ENCODE measurements at regions not wholly inside any gene's neighbourhood (a gene's known extent, or its start where the extent isn't known, plus 50 kb on each side); places are given as distances from the start of the nearest gene placed in this dataset.

DNA sequence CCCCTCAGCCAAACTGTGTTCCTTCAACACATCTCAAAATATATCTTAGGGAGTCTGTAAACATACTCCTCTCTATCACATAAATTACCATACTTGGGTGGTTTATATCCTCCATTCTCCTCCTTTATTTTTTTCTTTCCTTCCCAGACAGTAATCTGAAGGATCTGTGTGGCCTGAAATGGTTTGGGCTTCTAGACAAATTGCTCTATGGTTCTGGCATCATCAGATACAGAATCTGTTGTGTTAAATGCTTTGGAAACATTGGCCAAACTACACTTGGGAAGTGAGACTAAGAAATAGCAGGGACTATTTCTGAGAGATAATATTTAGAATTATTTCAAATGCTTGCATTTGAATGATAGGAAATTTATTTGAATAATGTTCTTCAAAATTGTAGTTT, 353.0 kb upstream of the KCND2 start:
- H3K36me3 ChIP-seq (ENCODE audit: control insufficient read depth, insufficient read depth, low read length): no peaks in the 10 kb centered on the region
- no peaks in the 10 kb centered on the region for H3K4me1 Mint-ChIP-seq
- H3K9ac ChIP-seq (ENCODE audit: extremely low read depth, low read length, poor library complexity, severe bottlenecking): no peak overlapping the region
- no peak for DNase-seq
- TF ChIP-seq, protein P1, sequence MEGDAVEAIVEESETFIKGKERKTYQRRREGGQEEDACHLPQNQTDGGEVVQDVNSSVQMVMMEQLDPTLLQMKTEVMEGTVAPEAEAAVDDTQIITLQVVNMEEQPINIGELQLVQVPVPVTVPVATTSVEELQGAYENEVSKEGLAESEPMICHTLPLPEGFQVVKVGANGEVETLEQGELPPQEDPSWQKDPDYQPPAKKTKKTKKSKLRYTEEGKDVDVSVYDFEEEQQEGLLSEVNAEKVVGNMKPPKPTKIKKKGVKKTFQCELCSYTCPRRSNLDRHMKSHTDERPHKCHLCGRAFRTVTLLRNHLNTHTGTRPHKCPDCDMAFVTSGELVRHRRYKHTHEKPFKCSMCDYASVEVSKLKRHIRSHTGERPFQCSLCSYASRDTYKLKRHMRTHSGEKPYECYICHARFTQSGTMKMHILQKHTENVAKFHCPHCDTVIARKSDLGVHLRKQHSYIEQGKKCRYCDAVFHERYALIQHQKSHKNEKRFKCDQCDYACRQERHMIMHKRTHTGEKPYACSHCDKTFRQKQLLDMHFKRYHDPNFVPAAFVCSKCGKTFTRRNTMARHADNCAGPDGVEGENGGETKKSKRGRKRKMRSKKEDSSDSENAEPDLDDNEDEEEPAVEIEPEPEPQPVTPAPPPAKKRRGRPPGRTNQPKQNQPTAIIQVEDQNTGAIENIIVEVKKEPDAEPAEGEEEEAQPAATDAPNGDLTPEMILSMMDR (conservative IDR thresholded peaks at IDR 0.05): no peak
- H3K9me3 Mint-ChIP-seq: peaks cover 1% of the 10 kb centered on the region
- no peaks in the 10 kb centered on the region for H3K9me3 ChIP-seq (ENCODE audit: control insufficient read depth, low read length)
- H3K27me3 ChIP-seq (ENCODE audit: control insufficient read depth, insufficient read depth, low read length, poor library complexity, severe bottlenecking): no peaks in the 10 kb centered on the region
- H3K4me3 ChIP-seq (ENCODE audit: low read length): no peak overlapping the region
- no peaks in the 10 kb centered on the region for H3K27me3 Mint-ChIP-seq (ENCODE audit: insufficient read depth)
- no peak overlapping the region for H3K4me3 Mint-ChIP-seq
- no peak overlapping the region for H3K27ac ChIP-seq (ENCODE audit: low read depth, low read length)
- no peak overlapping the region for H3K27ac Mint-ChIP-seq
- no peaks in the 10 kb centered on the region for H3K36me3 Mint-ChIP-seq (ENCODE audit: low read depth)
- no peaks in the 10 kb centered on the region for H3K4me1 ChIP-seq (ENCODE audit: control insufficient read depth, insufficient read depth, low read length)

DNA sequence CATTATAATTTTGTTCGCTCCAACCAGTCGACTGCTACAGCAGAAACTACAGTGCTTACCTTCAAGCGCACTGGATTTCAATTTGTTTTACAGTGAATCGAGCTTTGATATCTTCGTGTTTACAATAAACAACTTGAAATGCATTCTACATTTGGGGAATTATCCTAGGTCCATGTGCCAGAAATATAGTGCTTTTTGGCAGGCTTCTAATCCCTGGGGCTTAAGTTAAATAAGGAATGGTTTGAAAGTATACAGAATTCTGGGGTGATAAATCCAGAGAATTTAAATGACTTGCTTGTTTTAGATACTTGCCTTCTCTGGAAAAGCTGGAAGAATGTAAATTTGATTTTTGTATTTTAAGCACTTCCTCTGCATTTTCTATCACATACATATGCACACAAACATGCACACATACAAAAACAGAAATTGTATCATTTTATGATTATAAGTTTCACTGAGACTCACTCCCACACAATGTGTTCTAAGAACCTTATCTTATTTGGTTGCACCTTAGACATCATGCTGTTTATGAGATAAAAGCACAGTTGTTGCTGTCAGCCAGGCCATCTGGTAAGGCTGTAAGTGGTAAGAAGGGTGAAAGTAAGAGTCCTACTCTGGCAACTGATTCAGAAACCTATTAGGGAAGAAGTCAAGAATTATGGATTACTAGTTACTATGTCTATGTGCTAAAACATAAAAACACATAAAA, 347.2 kb upstream of the KCND2 start:
- H3K27me3 Mint-ChIP-seq (ENCODE audit: insufficient read depth): no peaks in the 10 kb centered on the region
- H3K4me1 Mint-ChIP-seq: peaks cover 7% of the 10 kb centered on the region
- Histone ChIP-seq H3K27me3 (ENCODE audit: control insufficient read depth, insufficient read depth, low read length, poor library complexity, severe bottlenecking) (no peaks in the 10 kb centered on the region), H3K27ac (ENCODE audit: low read depth, low read length) (no peak overlapping the region), H3K9me3 (ENCODE audit: control insufficient read depth, low read length) (no peaks in the 10 kb centered on the region), H3K9ac (ENCODE audit: extremely low read depth, low read length, poor library complexity, severe bottlenecking) (no peak overlapping the region), H3K4me3 (ENCODE audit: low read length) (no peak overlapping the region), H3K36me3 (ENCODE audit: control insufficient read depth, insufficient read depth, low read length) (no peaks in the 10 kb centered on the region), H3K4me1 (ENCODE audit: control insufficient read depth, insufficient read depth, low read length) (no peaks in the 10 kb centered on the region)
- WGBS, 2 experiments (ENCODE audit: insufficient coverage in 1 of 2, insufficient read length in 1 of 2): 96% methylated on average over 3 to 5 of the region's 5 CpGs
- no peak overlapping the region for H3K4me3 Mint-ChIP-seq
- DNase-seq: no peak
- no peak overlapping the region for H3K27ac Mint-ChIP-seq
- TF ChIP-seq, protein P1 (conservative IDR thresholded peaks at IDR 0.05): no peak
- H3K36me3 Mint-ChIP-seq (ENCODE audit: low read depth): no peaks in the 10 kb centered on the region
- H3K9me3 Mint-ChIP-seq: no peaks in the 10 kb centered on the region

DNA sequence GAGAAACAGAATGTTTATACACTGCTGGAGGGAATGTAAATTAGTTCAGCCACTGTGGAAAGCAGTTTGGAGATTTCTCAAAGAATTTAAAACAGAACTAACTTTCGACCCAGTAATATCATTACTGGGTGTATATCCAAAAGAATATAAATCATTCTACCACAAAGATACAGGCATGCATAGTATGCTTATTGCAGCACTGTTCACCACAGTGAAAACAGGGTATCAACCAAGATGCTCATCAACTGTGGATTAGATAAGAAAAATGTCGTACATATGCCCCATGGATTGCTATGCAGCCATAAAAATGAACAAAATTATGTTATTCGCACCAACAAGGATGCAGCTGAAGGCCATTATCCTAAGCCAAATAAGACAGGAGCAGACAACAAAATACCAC, 343.1 kb upstream of the KCND2 start:
- no peaks in the 10 kb centered on the region for H3K27me3 ChIP-seq (ENCODE audit: control insufficient read depth, insufficient read depth, low read length, poor library complexity, severe bottlenecking)
- Mint-ChIP-seq H3K9me3 (no peaks in the 10 kb centered on the region), H3K27ac (no peak overlapping the region), H3K27me3 (ENCODE audit: insufficient read depth) (no peaks in the 10 kb centered on the region), H3K4me3 (no peak overlapping the region), H3K4me1 (peaks cover 7% of the 10 kb centered on the region), H3K36me3 (ENCODE audit: low read depth) (no peaks in the 10 kb centered on the region)
- H3K27ac ChIP-seq (ENCODE audit: low read depth, low read length): no peak overlapping the region
- H3K4me3 ChIP-seq (ENCODE audit: low read length): no peak overlapping the region
- H3K4me1 ChIP-seq (ENCODE audit: control insufficient read depth, insufficient read depth, low read length): no peaks in the 10 kb centered on the region
- no peak overlapping the region for H3K9ac ChIP-seq (ENCODE audit: extremely low read depth, low read length, poor library complexity, severe bottlenecking)
- TF ChIP-seq, protein P1 (conservative IDR thresholded peaks at IDR 0.05): no peak
- no peak for DNase-seq
- WGBS, 2 experiments (ENCODE audit: insufficient coverage in 1 of 2, insufficient read length in 1 of 2): 93 to 97% methylated on average over 3 of the region's 3 CpGs
- H3K9me3 ChIP-seq (ENCODE audit: control insufficient read depth, low read length): no peaks in the 10 kb centered on the region
- no peaks in the 10 kb centered on the region for H3K36me3 ChIP-seq (ENCODE audit: control insufficient read depth, insufficient read depth, low read length)

Measured in endodermal cell (in vitro differentiated cells).